ENCODE measurements at regions not wholly inside any gene's neighbourhood (a gene's known extent, or its start where the extent isn't known, plus 50 kb on each side); places are given as distances from the start of the nearest gene placed in this dataset.
"Not testable (repeated sequence)": the region's sequence is repeated elsewhere in the genome, so short reads cannot be mapped to it uniquely, and the experiment has no call there.

DNA sequence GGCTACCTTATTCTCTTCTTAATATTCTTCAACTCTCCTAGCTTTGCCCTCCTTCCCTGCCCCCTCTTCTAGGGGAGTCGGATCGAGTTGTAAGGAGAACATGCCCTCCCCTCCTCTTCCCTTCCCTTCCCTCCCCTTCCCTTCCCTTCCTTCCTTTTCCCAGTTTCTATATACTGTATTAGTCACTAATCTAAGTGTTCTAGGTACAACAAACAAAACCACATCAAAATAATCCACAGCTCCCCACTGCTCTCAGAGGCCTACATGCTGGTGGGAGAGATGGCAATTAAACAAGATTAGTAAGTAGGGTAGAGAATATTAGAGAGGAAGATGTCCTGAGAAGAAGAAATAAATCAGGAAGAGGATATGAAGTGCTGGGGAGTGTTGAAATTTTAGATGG is 119.9 kb upstream of the PZP start:
- H3K4me1 ChIP-seq (ENCODE audit: control insufficient read depth, insufficient read depth, low read length): peaks cover 2% of the 10 kb centered on the region; the same call in 1 of the 2 replicates
- no peak for DNase-seq (ENCODE audit: low read depth, low spot score)
- no peak overlapping the region for H3K4me3 ChIP-seq (ENCODE audit: low read length)
- no peak overlapping the region for H3K27ac ChIP-seq (ENCODE audit: low read length)
- no peaks in the 10 kb centered on the region for H3K9me3 ChIP-seq (ENCODE audit: control insufficient read depth, insufficient read depth, low read length)
- no peaks in the 10 kb centered on the region for H3K36me3 ChIP-seq (ENCODE audit: control insufficient read depth, insufficient read depth, low read length)
- WGBS (ENCODE audit: insufficient coverage, insufficient read length): no CpG with 5 or more reads among the region's 2 CpGs
- H3K27me3 ChIP-seq (ENCODE audit: control insufficient read depth, insufficient read depth, low read length): no peaks in the 10 kb centered on the region

DNA sequence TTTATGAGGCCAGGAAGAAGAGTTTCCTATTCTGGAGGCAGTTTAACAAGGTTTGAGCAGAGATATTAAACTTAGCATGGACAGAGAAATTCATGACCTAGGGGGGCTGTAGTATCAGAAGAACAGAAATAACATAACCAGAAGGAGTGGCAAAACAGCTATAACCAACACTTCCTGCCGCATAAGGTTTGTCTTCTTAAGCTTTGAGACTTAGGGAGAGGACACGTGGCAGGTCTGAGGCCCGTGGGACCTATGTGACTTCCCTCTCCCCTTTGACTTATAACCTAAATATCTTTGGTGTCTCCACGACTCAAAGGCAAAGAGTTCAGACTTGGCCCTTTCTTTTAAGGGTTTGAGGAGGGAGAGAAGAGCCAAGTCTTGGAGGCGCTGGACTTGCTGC is 119.1 kb upstream of the PZP start:
- Histone ChIP-seq H3K27me3 (ENCODE audit: control insufficient read depth, insufficient read depth, low read length) (no peaks in the 10 kb centered on the region), H3K36me3 (ENCODE audit: control insufficient read depth, insufficient read depth, low read length) (no peaks in the 10 kb centered on the region), H3K27ac (ENCODE audit: low read length) (no peak overlapping the region), H3K9me3 (ENCODE audit: control insufficient read depth, insufficient read depth, low read length) (no peaks in the 10 kb centered on the region), H3K4me3 (ENCODE audit: low read length) (no peak overlapping the region), H3K4me1 (ENCODE audit: control insufficient read depth, insufficient read depth, low read length) (peaks cover 2% of the 10 kb centered on the region; the same call in 1 of the 2 replicates)
- WGBS (ENCODE audit: insufficient coverage, insufficient read length): no CpG with 5 or more reads among the region's 5 CpGs
- DNase-seq (ENCODE audit: low read depth, low spot score): no peak

DNA sequence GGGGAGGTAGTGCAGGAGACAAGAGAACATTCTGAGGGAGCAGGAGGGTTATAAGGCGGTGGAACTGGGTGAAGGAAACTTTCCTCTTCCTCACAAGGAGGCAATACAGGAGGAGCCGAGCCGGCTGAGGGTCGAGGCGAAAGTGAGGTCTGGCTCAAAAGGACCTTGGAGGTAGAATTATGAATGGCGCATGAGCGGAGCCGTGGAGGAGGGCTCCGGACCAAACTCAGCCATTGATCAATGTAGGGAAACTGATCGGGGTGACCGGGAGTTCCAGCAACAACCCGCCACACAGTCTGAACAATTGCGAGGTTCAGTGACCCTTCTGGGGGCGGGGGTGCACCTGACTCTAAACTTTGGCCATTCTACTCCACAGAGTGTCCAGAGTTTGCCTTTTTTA is 118.7 kb upstream of the PZP start:
- not testable (repeated sequence) for H3K27me3 ChIP-seq (ENCODE audit: control insufficient read depth, insufficient read depth, low read length); H3K4me1 ChIP-seq (ENCODE audit: control insufficient read depth, insufficient read depth, low read length); H3K4me3 ChIP-seq (ENCODE audit: low read length); H3K9me3 ChIP-seq (ENCODE audit: control insufficient read depth, insufficient read depth, low read length); DNase-seq (ENCODE audit: low read depth, low spot score); H3K36me3 ChIP-seq (ENCODE audit: control insufficient read depth, insufficient read depth, low read length); H3K27ac ChIP-seq (ENCODE audit: low read length)
- WGBS (ENCODE audit: insufficient coverage, insufficient read length): no CpG with 5 or more reads among the region's 14 CpGs

DNA sequence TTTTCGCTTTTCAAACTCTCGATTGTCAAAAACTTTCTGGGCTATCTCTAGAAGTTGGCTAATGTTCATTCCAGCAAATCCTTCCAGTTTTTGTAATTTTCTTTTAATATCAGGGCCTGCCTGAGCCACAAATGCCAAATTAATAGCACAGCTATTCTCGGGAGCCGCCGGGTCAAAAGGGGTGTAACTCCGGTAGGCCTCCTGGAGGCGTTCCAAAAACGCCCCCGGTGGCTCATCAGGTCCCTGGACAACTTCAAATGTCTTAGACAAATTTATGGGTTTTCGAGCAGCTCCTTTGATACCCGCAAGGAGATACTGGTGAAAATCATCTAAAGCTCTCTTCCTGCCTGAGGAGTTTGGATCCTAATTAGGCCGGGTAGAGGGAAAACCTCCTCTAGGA is 117.9 kb upstream of the PZP start:
- DNase-seq (ENCODE audit: low read depth, low spot score): no peak
- Histone ChIP-seq H3K4me3 (ENCODE audit: low read length) (no peak overlapping the region), H3K9me3 (ENCODE audit: control insufficient read depth, insufficient read depth, low read length) (no peaks in the 10 kb centered on the region), H3K27me3 (ENCODE audit: control insufficient read depth, insufficient read depth, low read length) (no peaks in the 10 kb centered on the region), H3K27ac (ENCODE audit: low read length) (no peak overlapping the region), H3K4me1 (ENCODE audit: control insufficient read depth, insufficient read depth, low read length) (no peaks in the 10 kb centered on the region), H3K36me3 (ENCODE audit: control insufficient read depth, insufficient read depth, low read length) (no peaks in the 10 kb centered on the region)
- WGBS (ENCODE audit: insufficient coverage, insufficient read length): no CpG with 5 or more reads among the region's 12 CpGs

DNA sequence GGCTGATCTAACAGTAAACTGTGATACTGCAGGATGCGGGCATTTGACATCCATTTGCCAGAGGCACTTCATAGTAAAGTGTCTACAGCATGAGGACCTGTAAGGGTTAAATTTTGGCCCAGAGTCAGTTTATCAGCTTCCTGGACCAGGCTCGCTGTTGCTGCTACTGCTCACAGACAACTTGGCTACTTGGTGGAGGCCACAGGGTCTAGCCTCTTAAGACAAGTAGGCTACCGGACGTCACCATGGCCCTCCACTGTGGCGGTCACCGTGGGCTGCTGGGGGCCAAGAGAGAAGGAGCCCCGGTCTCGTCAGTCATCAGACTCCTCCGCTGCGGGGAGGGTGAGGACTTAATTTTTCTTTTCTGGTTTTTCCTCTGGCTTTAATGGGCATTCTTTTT is 117.3 kb upstream of the PZP start:
- Histone ChIP-seq H3K27me3 (ENCODE audit: control insufficient read depth, insufficient read depth, low read length) (no peaks in the 10 kb centered on the region), H3K36me3 (ENCODE audit: control insufficient read depth, insufficient read depth, low read length) (no peaks in the 10 kb centered on the region), H3K4me1 (ENCODE audit: control insufficient read depth, insufficient read depth, low read length) (no peaks in the 10 kb centered on the region), H3K9me3 (ENCODE audit: control insufficient read depth, insufficient read depth, low read length) (no peaks in the 10 kb centered on the region), H3K27ac (ENCODE audit: low read length) (no peak overlapping the region), H3K4me3 (ENCODE audit: low read length) (no peak overlapping the region)
- DNase-seq (ENCODE audit: low read depth, low spot score): no peak
- WGBS (ENCODE audit: insufficient coverage, insufficient read length): no CpG with 5 or more reads among the region's 10 CpGs

DNA sequence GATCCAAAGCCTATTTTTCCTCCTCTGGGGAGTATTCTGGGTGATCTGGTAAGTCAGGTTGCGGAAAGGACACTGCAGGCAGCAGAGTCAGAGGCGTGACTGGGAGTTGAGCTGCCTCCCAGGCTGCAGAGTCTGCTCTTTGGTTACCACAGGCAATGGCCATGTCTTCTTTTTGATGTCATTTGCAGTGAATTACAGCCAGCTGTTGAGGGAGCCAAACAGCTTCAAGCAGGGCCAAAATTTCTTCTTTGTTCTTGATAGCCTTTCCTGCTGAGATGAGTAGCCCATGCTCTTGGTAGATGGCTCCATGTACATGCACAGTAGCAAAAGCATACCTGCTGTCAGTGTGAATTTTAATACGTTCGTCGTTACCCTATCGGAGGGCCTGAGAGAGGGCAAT is 116.6 kb upstream of the PZP start:
- H3K9me3 ChIP-seq (ENCODE audit: control insufficient read depth, insufficient read depth, low read length): no peaks in the 10 kb centered on the region
- H3K27ac ChIP-seq (ENCODE audit: low read length): no peak overlapping the region
- no peak overlapping the region for H3K4me3 ChIP-seq (ENCODE audit: low read length)
- no peak for DNase-seq (ENCODE audit: low read depth, low spot score)
- H3K4me1 ChIP-seq (ENCODE audit: control insufficient read depth, insufficient read depth, low read length): no peaks in the 10 kb centered on the region
- no peaks in the 10 kb centered on the region for H3K27me3 ChIP-seq (ENCODE audit: control insufficient read depth, insufficient read depth, low read length)
- H3K36me3 ChIP-seq (ENCODE audit: control insufficient read depth, insufficient read depth, low read length): no peaks in the 10 kb centered on the region
- no CpG with 5 or more reads among the region's 6 CpGs for WGBS (ENCODE audit: insufficient coverage, insufficient read length)

DNA sequence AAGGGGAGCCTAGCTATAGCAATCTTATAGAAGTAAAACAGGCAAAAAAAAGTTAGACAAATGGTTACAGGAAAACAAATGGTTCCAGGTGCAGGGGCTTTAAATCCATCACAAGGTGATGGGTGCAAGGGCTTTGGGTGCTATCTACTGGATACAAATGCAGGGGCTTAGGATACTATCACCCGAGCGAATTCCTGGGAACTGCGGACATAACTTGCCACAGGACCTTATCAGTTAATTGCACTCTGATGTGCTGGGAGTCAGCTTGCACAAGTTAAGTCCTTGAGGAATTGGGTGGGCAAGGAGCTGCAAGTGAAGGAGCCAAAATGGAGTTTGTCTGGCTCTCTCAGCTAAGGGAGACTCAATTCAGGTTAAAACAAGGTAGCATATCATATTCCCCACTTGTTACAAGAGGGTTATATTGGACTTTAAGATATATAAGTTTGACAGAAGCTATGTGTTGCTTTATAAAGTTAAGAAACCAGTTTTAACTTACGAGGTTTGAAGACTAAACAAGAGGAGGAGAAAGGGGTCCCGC is 115.0 kb upstream of the PZP start:
- no peaks in the 10 kb centered on the region for H3K4me1 ChIP-seq (ENCODE audit: control insufficient read depth, insufficient read depth, low read length)
- no peak for DNase-seq (ENCODE audit: low read depth, low spot score)
- no peaks in the 10 kb centered on the region for H3K27me3 ChIP-seq (ENCODE audit: control insufficient read depth, insufficient read depth, low read length)
- H3K9me3 ChIP-seq (ENCODE audit: control insufficient read depth, insufficient read depth, low read length): no peaks in the 10 kb centered on the region
- no peaks in the 10 kb centered on the region for H3K36me3 ChIP-seq (ENCODE audit: control insufficient read depth, insufficient read depth, low read length)
- no peak overlapping the region for H3K27ac ChIP-seq (ENCODE audit: low read length)
- WGBS (ENCODE audit: insufficient coverage, insufficient read length): no CpG with 5 or more reads among the region's 5 CpGs
- H3K4me3 ChIP-seq (ENCODE audit: low read length): no peak overlapping the region

DNA sequence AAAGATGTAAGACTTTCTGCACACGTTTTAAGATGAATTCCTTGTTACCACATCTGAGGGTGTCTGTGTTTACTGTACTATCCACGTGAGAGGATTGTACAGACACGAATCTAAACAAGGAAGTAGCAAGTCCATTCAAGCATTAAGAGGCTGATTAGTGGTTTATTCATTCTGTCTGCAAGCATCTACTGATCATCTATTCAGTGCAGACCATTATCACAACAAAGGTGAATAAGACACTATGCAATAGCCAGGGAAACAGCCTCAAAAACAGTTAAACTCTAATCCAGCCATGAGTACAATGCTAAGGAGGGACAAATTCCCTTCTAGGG is 111.6 kb upstream of the PZP start:
- no CpG with 5 or more reads among the region's 3 CpGs for WGBS (ENCODE audit: insufficient coverage, insufficient read length)
- no peaks in the 10 kb centered on the region for H3K36me3 ChIP-seq (ENCODE audit: control insufficient read depth, insufficient read depth, low read length)
- no peak overlapping the region for H3K27ac ChIP-seq (ENCODE audit: low read length)
- H3K27me3 ChIP-seq (ENCODE audit: control insufficient read depth, insufficient read depth, low read length): no peaks in the 10 kb centered on the region
- H3K4me1 ChIP-seq (ENCODE audit: control insufficient read depth, insufficient read depth, low read length): no peaks in the 10 kb centered on the region
- no peak for DNase-seq (ENCODE audit: low read depth, low spot score)
- no peaks in the 10 kb centered on the region for H3K9me3 ChIP-seq (ENCODE audit: control insufficient read depth, insufficient read depth, low read length)
- H3K4me3 ChIP-seq (ENCODE audit: low read length): no peak overlapping the region

DNA sequence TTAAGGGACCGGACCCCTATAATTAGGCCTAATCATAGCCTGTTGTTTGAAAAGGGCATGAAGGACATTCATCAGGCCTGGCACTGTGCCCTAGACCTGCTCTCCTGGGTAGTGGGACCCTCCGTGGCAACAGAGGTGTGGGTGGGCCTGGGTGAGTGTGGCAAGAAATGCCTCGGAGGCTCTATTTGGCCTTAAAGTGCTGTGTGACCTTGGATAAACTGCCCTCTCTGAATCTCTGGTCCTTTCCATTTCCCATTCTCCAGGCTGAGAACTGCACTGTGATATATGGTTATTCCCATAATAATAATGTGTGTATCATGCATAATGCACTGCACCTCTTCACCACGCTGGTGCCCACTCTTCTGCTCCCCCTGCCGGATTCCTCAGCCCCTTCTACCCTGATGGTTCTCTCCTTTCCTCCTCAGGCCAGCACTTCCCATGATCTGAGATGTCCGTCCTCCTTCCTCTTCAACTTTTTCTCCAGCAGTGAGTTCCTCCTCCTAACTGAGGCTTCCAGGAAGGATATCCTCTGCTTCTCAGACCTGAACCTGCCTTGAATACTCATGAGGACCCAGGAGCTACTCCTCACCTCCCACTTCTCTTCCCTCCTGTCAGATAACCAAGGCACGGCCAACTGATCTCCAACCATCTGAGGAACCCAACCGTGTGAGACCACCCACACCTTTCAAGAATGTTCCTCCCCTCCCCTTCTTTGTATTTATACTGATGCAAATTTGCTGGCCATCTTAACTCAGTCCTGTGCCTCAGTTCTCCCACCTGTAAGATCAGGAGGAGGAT is 111.0 kb upstream of the PZP start:
- no peak for DNase-seq (ENCODE audit: low read depth, low spot score)
- no peak overlapping the region for H3K27ac ChIP-seq (ENCODE audit: low read length)
- no CpG with 5 or more reads among the region's 8 CpGs for WGBS (ENCODE audit: insufficient coverage, insufficient read length)

DNA sequence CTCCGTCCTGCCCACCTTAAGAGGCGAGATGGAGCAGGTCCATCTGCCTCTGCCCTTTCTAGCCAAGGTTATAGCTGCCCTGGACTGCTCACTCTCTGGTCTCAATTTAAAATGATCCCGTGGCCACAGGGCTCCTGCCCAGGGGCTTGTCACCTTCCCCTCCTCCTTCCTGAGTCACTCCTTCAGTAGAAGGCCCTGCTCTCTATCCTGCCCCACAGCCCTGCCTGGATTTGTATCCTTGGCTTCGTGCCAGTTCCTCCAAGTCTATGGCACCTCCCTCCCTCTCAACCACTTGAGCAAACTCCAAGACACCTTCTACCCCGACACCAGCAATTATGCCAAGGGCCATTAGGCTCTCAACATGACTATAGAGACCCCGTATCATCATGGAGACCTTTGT is 105.3 kb upstream of the PZP start:
- not testable (repeated sequence) for H3K4me1 ChIP-seq (ENCODE audit: control insufficient read depth, insufficient read depth, low read length); H3K27me3 ChIP-seq (ENCODE audit: control insufficient read depth, insufficient read depth, low read length); H3K4me3 ChIP-seq (ENCODE audit: low read length); DNase-seq (ENCODE audit: low read depth, low spot score); H3K36me3 ChIP-seq (ENCODE audit: control insufficient read depth, insufficient read depth, low read length); H3K27ac ChIP-seq (ENCODE audit: low read length); H3K9me3 ChIP-seq (ENCODE audit: control insufficient read depth, insufficient read depth, low read length)
- WGBS (ENCODE audit: insufficient coverage, insufficient read length): no CpG with 5 or more reads among the region's 6 CpGs

More for the DNA sequence above, 111.0 kb upstream of the PZP start:
- no peaks in the 10 kb centered on the region for H3K9me3 ChIP-seq (ENCODE audit: control insufficient read depth, insufficient read depth, low read length)
- H3K4me1 ChIP-seq (ENCODE audit: control insufficient read depth, insufficient read depth, low read length): no peaks in the 10 kb centered on the region
- no peaks in the 10 kb centered on the region for H3K36me3 ChIP-seq (ENCODE audit: control insufficient read depth, insufficient read depth, low read length)
- no peaks in the 10 kb centered on the region for H3K27me3 ChIP-seq (ENCODE audit: control insufficient read depth, insufficient read depth, low read length)
- H3K4me3 ChIP-seq (ENCODE audit: low read length): no peak overlapping the region
